HG02642 (cell line): ENCODE measurements at regions not wholly inside any gene's neighbourhood (a gene's known extent, or its start where the extent isn't known, plus 50 kb on each side); places are given as distances from the start of the nearest gene placed in this dataset.

Experiments used
- ATAC-seq: cut with Tn5 transposase; IDR thresholded peaks from one replicate; pipeline ENCODE4 v1.9.1; 2021; ENCODE audit warnings: mild to moderate bottlenecking; ENCODE audit not compliant: unreplicated experiment, poor library complexity

DNA sequence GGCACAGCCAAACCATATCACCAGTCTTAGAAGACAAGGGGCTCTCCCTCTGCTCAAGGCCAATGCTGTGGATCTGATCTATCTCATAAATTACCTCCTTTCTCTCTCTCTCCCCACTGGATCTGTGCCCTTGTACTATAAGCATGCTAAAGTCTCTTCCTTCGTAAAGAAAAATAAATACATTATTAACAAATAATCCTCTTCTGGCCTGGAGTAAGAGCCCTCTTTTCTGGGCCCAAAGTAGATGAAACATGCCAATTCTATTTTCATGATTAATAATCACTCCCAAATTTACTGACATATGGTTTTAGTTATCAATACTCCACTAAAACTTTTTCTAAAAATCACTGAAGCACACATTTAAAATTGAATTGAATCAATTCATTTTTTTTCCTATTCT, 889.7 kb downstream of the ADGRL2 start:
- no peak for ATAC-seq

DNA sequence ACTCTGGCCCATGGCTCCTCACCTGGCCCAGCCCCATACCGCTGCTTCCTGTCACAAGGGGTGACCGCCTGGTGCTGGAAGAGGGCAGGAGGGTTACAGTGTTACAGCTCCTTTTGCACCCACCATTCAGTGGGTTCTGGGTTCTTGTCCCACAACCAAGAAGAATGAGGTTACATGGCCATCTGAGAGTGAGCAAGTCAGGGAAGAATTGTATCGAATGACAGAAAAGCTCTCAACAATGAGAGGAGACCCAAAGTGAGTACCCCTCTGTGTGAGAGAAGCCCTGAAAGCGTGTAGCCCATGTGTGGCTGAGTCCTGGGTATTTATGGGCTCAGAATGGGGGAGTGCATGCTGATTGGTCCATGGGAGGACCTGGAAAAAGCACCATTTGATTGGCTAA, 888.5 kb downstream of the ADGRL2 start:
- ATAC-seq: no peak

- ATAC-seq: no peak
Observed at GRCh38 chr1:82686774-82687173, 886.0 kb downstream of the ADGRL2 start.

- no peak for ATAC-seq
Observed at GRCh38 chr1:82646888-82647287, 846.2 kb downstream of the ADGRL2 start.

DNA sequence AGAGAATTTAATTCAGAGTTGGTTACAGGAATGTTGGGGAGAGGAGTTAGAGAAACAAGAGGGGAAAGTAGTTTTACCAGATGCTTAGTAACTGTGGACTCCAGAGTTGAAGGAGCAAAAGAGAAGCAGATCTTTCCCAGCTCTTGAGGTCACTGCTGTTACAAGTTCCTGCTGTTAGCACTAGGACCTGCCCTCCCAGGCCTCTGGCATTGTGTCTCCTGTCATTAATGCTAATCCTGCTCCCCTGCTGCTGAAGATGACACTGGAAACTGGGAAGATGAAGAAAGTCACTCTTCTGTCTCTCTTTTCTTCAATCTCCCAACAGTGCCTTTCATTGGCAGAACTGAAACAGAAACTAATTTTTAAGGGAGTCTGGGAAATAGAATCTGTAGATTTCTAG, 845.6 kb downstream of the ADGRL2 start:
- no peak for ATAC-seq

DNA sequence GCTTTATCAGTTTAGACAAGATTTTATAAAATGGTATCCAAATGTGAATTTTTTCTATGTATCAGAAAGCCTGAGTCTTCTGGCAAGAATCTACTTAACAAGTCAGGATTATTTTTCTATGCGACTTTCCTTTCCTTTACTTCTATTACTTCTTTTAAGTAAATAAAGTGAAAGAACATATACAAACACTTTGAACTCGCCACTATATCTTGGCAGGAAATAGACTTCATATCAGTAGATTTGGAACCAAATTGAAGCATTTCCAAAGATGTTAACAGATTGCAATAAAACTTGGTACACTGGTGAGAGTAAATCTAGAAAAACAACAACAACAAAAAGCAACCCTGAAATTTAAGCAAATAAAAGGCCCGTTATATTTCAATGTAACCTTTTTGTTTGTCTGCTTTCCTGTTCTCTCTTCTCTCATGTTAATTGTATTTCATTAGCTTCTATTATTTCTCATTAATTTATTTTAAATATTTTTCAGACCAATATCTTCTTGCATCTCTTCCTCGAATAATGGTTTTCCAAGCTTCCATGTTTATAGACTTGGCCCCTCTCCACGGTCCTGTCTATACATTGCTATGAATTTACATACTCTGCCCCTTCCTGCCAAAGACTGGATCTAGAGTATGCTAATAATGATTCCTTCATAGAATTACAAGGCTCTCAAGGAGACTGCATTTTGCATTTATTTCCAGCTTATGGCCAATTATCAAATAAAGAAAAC, 843.6 kb downstream of the ADGRL2 start:
- no peak for ATAC-seq

DNA sequence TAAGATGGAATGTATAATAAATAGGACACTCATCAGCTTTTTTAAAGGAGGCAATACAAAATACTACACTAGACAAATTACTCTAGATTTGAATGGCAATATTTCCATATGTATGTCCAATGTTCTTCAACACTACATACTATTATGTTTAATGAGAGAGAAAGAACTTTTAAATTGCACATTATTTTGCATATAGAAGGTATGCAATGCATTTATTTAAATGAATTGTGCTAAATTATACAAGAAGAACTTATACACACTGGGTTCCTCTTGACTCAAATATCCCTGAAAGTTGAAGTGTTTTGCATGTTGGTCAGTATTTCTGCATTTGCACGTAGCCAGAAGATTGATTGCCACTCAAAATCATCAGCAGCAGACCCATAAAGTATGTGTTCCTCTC, 839.6 kb downstream of the ADGRL2 start:
- ATAC-seq: no peak

- ATAC-seq: no peak
Observed at GRCh38 chr1:82634266-82634665, 833.5 kb downstream of the ADGRL2 start.

DNA sequence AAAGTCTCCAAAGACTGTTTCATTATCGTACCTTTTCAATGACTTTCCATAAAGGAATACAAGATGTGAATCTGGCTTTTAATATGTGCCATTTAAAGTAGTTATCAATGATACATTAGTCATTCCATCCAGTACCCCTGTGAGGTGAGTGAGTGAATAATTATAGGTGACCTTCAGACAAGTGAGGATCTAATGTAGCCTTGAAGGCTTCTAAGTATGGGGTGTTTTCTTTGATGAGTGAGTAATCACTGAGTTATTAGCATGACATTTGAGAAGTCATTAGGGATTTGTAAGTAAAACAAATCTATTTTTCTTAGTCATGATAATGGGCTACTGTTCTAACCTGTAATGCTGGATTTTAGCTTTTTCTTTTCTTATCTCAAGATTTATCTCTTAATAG, 831.4 kb downstream of the ADGRL2 start:
- no peak for ATAC-seq

DNA sequence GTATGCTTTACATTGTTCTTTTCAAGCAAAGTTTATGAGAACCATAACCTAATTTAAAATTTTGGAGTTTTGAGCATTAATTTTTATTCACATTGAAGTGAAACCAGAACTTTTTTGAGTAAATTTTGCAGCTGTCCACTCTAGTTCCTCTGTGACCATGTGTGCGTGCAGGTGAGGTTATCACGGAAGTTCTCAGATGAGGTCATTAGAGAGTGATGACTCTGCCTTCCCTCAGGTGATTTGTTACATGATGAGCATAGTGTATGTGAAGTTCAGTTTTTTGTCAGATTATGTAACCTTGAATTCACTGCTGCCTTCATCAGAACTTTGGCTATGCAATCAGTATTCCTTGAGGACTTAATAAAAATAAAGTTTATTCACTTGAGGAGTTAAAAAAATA, 828.2 kb downstream of the ADGRL2 start:
- ATAC-seq: no peak

- no peak for ATAC-seq
Observed at GRCh38 chr1:82625537-82625936, 824.8 kb downstream of the ADGRL2 start.

DNA sequence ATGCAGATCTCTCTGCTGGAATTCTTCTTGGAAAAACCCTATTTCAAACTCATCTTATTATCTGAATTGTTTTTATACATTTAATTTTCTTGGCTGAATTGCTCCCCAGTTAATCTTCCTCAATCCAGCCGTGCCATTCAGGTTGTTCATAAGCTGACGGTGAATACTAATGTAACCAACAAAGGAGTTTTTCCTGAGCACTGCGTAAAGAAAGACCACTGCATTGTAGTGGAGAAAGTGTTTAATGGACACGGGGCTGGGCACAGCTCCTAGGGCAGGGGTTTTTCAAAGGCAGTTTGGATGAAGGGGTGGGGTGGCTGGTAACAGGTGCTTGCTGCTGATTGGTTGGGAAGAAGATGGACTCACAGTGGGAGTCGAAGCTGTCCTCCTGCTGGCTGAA, 820.3 kb downstream of the ADGRL2 start:
- ATAC-seq: no peak

GRCh38 chr1:82614090-82614489, 813.4 kb downstream of the ADGRL2 start:
- ATAC-seq: no peak

DNA sequence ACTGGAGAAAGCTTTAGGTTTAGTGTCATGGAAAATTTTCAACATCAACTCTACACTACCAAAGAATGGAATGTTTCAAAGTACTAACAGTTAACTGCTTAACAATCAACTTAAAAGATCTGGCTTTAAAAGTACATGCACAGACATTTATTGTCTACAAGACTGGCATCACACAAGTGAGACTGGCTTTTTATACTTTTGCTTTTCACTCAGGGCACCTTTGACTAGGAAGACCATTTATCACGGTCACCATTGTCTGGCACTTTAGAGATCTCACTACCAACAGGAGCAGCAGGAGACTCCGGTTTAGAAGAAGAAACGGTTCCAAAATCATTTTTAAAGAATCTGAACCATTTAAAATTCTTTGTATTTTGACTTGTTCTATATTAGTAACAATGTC, 812.3 kb downstream of the ADGRL2 start:
- no peak for ATAC-seq

GRCh38 chr1:82606546-82606945, 805.8 kb downstream of the ADGRL2 start:
- ATAC-seq: no peak

- no peak for ATAC-seq
Observed at GRCh38 chr1:82604524-82604923, 803.8 kb downstream of the ADGRL2 start.

GRCh38 chr1:82600314-82600713, 799.6 kb downstream of the ADGRL2 start:
- ATAC-seq: no peak

- ATAC-seq: no peak
Observed at GRCh38 chr1:82598812-82599211, 798.1 kb downstream of the ADGRL2 start.

DNA sequence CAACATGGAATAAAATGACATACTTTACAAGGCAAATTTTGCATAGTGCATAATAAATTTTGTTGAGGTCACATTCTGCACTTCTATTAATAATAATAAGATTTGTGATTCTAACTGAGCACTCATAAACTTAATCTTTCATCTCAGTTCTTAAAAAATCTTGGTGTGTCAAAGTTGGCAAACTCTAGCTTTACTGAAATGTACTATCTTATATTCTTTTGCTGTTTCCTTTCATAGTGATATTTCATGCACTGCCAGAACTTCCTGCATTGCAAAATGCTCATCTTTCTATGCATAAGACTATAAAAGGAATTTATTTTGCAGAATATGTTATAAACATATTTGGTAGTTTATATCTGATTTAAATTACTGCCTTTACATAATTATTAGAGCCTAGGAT, 797.6 kb downstream of the ADGRL2 start:
- no peak for ATAC-seq

- ATAC-seq: no peak
Observed at GRCh38 chr1:82597649-82598048, 796.9 kb downstream of the ADGRL2 start.

DNA sequence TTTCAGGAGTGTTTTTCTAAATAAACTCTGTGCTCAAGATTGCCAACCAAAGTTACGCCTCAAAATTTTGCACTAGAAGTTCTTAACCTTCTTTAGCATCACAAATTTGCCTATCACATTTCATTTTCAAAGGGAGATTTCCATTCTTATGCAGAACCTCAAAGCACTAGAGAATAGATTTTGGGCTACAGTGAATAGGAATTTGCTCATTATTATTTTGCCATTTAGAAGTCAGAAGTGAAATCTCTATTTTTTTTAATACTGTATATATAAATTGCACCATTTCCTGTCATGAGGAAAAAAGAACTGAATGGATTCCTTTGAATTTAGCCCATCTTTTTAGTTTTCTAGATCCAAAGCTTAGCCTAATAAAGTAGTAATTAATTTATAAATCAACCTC, 796.4 kb downstream of the ADGRL2 start:
- ATAC-seq: no peak

- no peak for ATAC-seq
Observed at GRCh38 chr1:82593561-82593960, 792.8 kb downstream of the ADGRL2 start.

DNA sequence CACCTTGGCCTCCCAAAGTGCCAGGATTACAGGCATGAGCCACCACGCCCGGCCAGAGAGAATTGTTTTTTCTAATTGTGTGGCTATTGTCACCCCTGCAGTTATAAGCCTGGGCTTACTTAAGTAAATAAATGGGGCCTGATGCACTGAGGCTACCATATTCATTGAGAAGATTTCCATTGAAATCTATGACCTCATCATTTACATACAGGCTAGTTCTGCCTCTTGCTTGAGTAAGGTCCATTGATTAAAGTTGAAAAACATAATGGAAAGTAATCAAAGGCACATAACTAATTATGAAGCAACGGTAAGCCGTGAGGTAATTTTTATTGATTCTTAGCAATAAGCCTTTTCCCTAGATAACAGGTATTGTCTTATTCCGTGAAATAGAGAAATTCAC, 788.9 kb downstream of the ADGRL2 start:
- no peak for ATAC-seq
